ENCODE measurements at regions not wholly inside any gene's neighbourhood (a gene's known extent, or its start where the extent isn't known, plus 50 kb on each side); places are given as distances from the start of the nearest gene placed in this dataset.
"Not testable (repeated sequence)": the region's sequence is repeated elsewhere in the genome, so short reads cannot be mapped to it uniquely, and the experiment has no call there.

- 60 to 69% methylated on average over 1 of the region's 1 CpG for WGBS, 2 donors
- no peak overlapping the region for H3K27ac ChIP-seq
Measured at GRCh38 chr12:60760965-60761364, 1165.1 kb downstream of the SLC16A7 start.

DNA sequence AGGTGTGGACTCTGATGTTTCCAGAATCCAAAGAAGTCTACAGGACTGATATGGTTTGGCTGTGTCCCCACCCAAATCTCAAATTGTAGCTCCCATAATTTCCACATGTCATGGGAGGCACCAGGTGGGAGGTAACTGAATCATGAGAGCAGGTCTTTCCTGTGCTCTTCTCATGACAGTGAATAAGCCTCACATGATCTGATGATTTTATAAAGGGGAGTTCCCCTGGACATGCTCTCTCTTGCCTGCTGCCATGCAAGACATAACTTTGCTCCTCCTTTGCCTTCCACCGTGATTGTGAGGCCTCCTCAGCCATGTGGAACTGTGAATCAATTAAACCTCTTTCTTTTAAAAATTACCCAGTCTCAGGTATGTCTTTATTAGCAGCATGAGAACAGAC, 1205.3 kb downstream of the SLC16A7 start:
- not testable (repeated sequence) for H3K9me3 ChIP-seq; H3K27me3 ChIP-seq; H3K36me3 ChIP-seq; DNase-seq; H3K4me3 ChIP-seq; H3K27ac ChIP-seq; H3K4me1 ChIP-seq; ATAC-seq (ENCODE audit: low FRiP score in 2 of 2)
- WGBS, 2 donors: 75 to 81% methylated on average over 1 of the region's 1 CpG

More at GRCh38 chr12:60760965-60761364, 1165.1 kb downstream of the SLC16A7 start:
- Histone ChIP-seq H3K4me1 (no peaks in the 10 kb centered on the region), H3K36me3 (no peaks in the 10 kb centered on the region), H3K27me3 (no peaks in the 10 kb centered on the region), H3K4me3 (no peak overlapping the region), H3K9me3 (no peaks in the 10 kb centered on the region)
- TF ChIP-seq EP300 (IDR thresholded peaks at IDR 0.05): no peak
- no peak for TF ChIP-seq POLR2AphosphoS5 (IDR thresholded peaks at IDR 0.05)
- TF ChIP-seq, protein P1, sequence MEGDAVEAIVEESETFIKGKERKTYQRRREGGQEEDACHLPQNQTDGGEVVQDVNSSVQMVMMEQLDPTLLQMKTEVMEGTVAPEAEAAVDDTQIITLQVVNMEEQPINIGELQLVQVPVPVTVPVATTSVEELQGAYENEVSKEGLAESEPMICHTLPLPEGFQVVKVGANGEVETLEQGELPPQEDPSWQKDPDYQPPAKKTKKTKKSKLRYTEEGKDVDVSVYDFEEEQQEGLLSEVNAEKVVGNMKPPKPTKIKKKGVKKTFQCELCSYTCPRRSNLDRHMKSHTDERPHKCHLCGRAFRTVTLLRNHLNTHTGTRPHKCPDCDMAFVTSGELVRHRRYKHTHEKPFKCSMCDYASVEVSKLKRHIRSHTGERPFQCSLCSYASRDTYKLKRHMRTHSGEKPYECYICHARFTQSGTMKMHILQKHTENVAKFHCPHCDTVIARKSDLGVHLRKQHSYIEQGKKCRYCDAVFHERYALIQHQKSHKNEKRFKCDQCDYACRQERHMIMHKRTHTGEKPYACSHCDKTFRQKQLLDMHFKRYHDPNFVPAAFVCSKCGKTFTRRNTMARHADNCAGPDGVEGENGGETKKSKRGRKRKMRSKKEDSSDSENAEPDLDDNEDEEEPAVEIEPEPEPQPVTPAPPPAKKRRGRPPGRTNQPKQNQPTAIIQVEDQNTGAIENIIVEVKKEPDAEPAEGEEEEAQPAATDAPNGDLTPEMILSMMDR (IDR thresholded peaks at IDR 0.05): no peak
- no peak for TF ChIP-seq POLR2A (IDR thresholded peaks at IDR 0.05)
- ATAC-seq (ENCODE audit: low FRiP score in 2 of 2): no peak
- DNase-seq: no peak

GRCh38 chr12:60803147-60803546, 1207.3 kb downstream of the SLC16A7 start:
- Histone ChIP-seq H3K4me3 (no peak overlapping the region), H3K27ac (no peak overlapping the region), H3K36me3 (no peaks in the 10 kb centered on the region), H3K4me1 (no peaks in the 10 kb centered on the region), H3K27me3 (no peaks in the 10 kb centered on the region), H3K9me3 (no peaks in the 10 kb centered on the region)
- DNase-seq (no peak), ATAC-seq (ENCODE audit: low FRiP score in 2 of 2) (no peak)
- WGBS, 2 donors: 40 to 48% methylated on average over 2 of the region's 2 CpGs
- TF ChIP-seq POLR2A (IDR thresholded peaks at IDR 0.05): no peak
- TF ChIP-seq, protein P1 (IDR thresholded peaks at IDR 0.05): no peak
- TF ChIP-seq POLR2AphosphoS5 (IDR thresholded peaks at IDR 0.05): no peak
- TF ChIP-seq EP300 (IDR thresholded peaks at IDR 0.05): no peak

DNA sequence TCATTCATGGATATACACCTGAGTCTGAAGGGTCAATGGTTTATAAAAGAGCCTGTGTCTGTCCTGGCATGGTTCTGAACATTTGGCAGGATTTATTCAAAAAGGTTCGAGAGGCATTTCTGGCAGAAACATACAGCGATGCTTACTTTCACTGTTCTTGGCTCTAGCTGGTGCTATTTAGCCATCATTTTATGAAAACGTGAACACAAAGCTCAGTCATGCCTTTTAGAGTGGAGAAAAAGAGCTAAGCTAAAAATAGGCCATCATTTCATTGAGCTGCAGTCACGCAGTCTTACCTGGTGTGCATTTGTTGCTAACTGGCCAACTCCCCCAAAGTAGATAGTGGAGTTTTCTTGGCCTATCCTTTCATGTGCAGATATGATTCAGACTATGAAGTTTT, 1209.5 kb downstream of the SLC16A7 start:
- DNase-seq (no peak), ATAC-seq (ENCODE audit: low FRiP score in 2 of 2) (no peak)
- WGBS, 2 donors: 57 to 61% methylated on average over 4 of the region's 4 CpGs
- H3K4me3 ChIP-seq: no peak overlapping the region
- no peaks in the 10 kb centered on the region for H3K36me3 ChIP-seq
- no peaks in the 10 kb centered on the region for H3K27me3 ChIP-seq
- no peak overlapping the region for H3K27ac ChIP-seq
- no peaks in the 10 kb centered on the region for H3K4me1 ChIP-seq
- TF ChIP-seq POLR2AphosphoS5 (IDR thresholded peaks at IDR 0.05): no peak
- TF ChIP-seq, protein P1 (IDR thresholded peaks at IDR 0.05): no peak
- no peak for TF ChIP-seq POLR2A (IDR thresholded peaks at IDR 0.05)
- TF ChIP-seq EP300 (IDR thresholded peaks at IDR 0.05): no peak
- H3K9me3 ChIP-seq: no peaks in the 10 kb centered on the region

DNA sequence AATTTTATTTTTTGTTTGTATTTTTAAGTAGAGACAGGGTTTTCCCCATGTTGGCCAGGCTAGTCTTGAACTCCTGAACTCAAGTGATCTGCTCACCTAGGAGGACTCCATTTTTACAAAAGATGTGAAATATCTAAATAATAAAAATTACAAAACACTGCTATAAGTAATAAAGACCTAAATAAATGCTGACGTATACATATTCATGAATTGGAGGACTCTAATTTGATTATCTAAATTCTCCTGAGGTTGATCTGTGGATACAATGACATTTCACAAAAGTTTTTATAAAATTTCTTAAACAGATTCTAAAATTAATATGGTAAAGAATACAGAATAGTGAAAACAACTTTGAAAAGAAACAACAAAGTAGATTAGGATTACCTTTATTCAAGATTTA, 1224.0 kb downstream of the SLC16A7 start:
- Histone ChIP-seq H3K36me3 (no peaks in the 10 kb centered on the region), H3K9me3 (peaks cover 0 to 4% (median 0%) of the 10 kb centered on the region in 4 donors), H3K4me1 (no peaks in the 10 kb centered on the region), H3K4me3 (no peak overlapping the region), H3K27me3 (no peaks in the 10 kb centered on the region), H3K27ac (no peak overlapping the region)
- DNase-seq (no peak), ATAC-seq (ENCODE audit: low FRiP score in 2 of 2) (no peak)
- TF ChIP-seq POLR2AphosphoS5 (IDR thresholded peaks at IDR 0.05): no peak
- no peak for TF ChIP-seq POLR2A (IDR thresholded peaks at IDR 0.05)
- no peak for TF ChIP-seq EP300 (IDR thresholded peaks at IDR 0.05)
- TF ChIP-seq, protein P1 (IDR thresholded peaks at IDR 0.05): no peak
- WGBS, 2 donors: 97 to 100% methylated on average over 1 of the region's 1 CpG
